ENCODE measurements at regions not wholly inside any gene's neighbourhood (a gene's known extent, or its start where the extent isn't known, plus 50 kb on each side); places are given as distances from the start of the nearest gene placed in this dataset.

GRCh38 chr10:105586451-105587098 is 945.5 kb downstream of the SORCS3 start:
- DNase-seq (ENCODE audit: extremely low spot score in 2 of 2) = no peak
- TF ChIP-seq POLR2AphosphoS5 (IDR thresholded peaks at IDR 0.05; ENCODE audit: insufficient read depth in 1 of 2, low read depth in 1 of 2) (no peak), CTCF (IDR thresholded peaks at IDR 0.05) (no peak), POLR2A (IDR thresholded peaks at IDR 0.05) (no peak)

GRCh38 chr10:105585753-105586152 is 944.7 kb downstream of the SORCS3 start:
- Histone ChIP-seq H3K27ac (no peak overlapping the region), H3K9me3 (no peaks in the 10 kb centered on the region), H3K36me3 (no peaks in the 10 kb centered on the region), H3K4me3 (no peak overlapping the region), H3K27me3 (no peaks in the 10 kb centered on the region), H3K4me1 (no peaks in the 10 kb centered on the region)
- DNase-seq (ENCODE audit: extremely low spot score in 2 of 2) = no peak
- intact Hi-C loops (cut with DNase I) = no loop called here
- no peak for TF ChIP-seq CTCF (IDR thresholded peaks at IDR 0.05)
- no peak for TF ChIP-seq POLR2AphosphoS5 (IDR thresholded peaks at IDR 0.05; ENCODE audit: insufficient read depth in 1 of 2, low read depth in 1 of 2)
- no peak for TF ChIP-seq POLR2A (IDR thresholded peaks at IDR 0.05)

More at GRCh38 chr10:105586451-105587098, 945.5 kb downstream of the SORCS3 start:
- no peaks in the 10 kb centered on the region for H3K9me3 ChIP-seq
- intact Hi-C loops (cut with DNase I) = no loop called here
- no peaks in the 10 kb centered on the region for H3K36me3 ChIP-seq
- H3K4me3 ChIP-seq = no peak overlapping the region
- no peaks in the 10 kb centered on the region for H3K27me3 ChIP-seq
- H3K4me1 ChIP-seq = no peaks in the 10 kb centered on the region
- H3K27ac ChIP-seq = no peak overlapping the region

GRCh38 chr10:105585171-105585570 is 944.1 kb downstream of the SORCS3 start:
- intact Hi-C loops (cut with DNase I) = no loop called here
- TF ChIP-seq POLR2A (IDR thresholded peaks at IDR 0.05) (no peak), CTCF (IDR thresholded peaks at IDR 0.05) (no peak), POLR2AphosphoS5 (IDR thresholded peaks at IDR 0.05; ENCODE audit: insufficient read depth in 1 of 2, low read depth in 1 of 2) (no peak)
- Histone ChIP-seq H3K27ac (no peak overlapping the region), H3K27me3 (no peaks in the 10 kb centered on the region), H3K36me3 (no peaks in the 10 kb centered on the region), H3K4me3 (no peak overlapping the region), H3K9me3 (no peaks in the 10 kb centered on the region), H3K4me1 (no peaks in the 10 kb centered on the region)
- no peak for DNase-seq (ENCODE audit: extremely low spot score in 2 of 2)

- TF ChIP-seq CTCF (IDR thresholded peaks at IDR 0.05) = no peak
- TF ChIP-seq POLR2A (IDR thresholded peaks at IDR 0.05) = no peak
- TF ChIP-seq POLR2AphosphoS5 (IDR thresholded peaks at IDR 0.05; ENCODE audit: insufficient read depth in 1 of 2, low read depth in 1 of 2) = no peak
- no peaks in the 10 kb centered on the region for H3K27me3 ChIP-seq
- H3K36me3 ChIP-seq = no peaks in the 10 kb centered on the region
- no peak for DNase-seq (ENCODE audit: extremely low spot score in 2 of 2)
- intact Hi-C loops (cut with DNase I) = no loop called here
- H3K4me1 ChIP-seq = no peaks in the 10 kb centered on the region
- no peaks in the 10 kb centered on the region for H3K9me3 ChIP-seq
- H3K4me3 ChIP-seq = no peak overlapping the region
- H3K27ac ChIP-seq = no peak overlapping the region
These were observed 938.0 kb downstream of the SORCS3 start for GRCh38 chr10:105579112-105579511.

GRCh38 chr10:105577865-105578607 is 936.9 kb downstream of the SORCS3 start:
- DNase-seq (ENCODE audit: extremely low spot score in 2 of 2) = no peak
- no peak overlapping the region for H3K4me3 ChIP-seq
- no peaks in the 10 kb centered on the region for H3K4me1 ChIP-seq
- TF ChIP-seq CTCF (IDR thresholded peaks at IDR 0.05) (no peak), POLR2A (IDR thresholded peaks at IDR 0.05) (no peak), POLR2AphosphoS5 (IDR thresholded peaks at IDR 0.05; ENCODE audit: insufficient read depth in 1 of 2, low read depth in 1 of 2) (no peak)
- no peaks in the 10 kb centered on the region for H3K36me3 ChIP-seq
- intact Hi-C loops (cut with DNase I) = no loop called here
- no peaks in the 10 kb centered on the region for H3K27me3 ChIP-seq
- no peaks in the 10 kb centered on the region for H3K9me3 ChIP-seq
- no peak overlapping the region for H3K27ac ChIP-seq
